ENCODE measurements at regions not wholly inside any gene's neighbourhood (a gene's known extent, or its start where the extent isn't known, plus 50 kb on each side); places are given as distances from the start of the nearest gene placed in this dataset.

DNA sequence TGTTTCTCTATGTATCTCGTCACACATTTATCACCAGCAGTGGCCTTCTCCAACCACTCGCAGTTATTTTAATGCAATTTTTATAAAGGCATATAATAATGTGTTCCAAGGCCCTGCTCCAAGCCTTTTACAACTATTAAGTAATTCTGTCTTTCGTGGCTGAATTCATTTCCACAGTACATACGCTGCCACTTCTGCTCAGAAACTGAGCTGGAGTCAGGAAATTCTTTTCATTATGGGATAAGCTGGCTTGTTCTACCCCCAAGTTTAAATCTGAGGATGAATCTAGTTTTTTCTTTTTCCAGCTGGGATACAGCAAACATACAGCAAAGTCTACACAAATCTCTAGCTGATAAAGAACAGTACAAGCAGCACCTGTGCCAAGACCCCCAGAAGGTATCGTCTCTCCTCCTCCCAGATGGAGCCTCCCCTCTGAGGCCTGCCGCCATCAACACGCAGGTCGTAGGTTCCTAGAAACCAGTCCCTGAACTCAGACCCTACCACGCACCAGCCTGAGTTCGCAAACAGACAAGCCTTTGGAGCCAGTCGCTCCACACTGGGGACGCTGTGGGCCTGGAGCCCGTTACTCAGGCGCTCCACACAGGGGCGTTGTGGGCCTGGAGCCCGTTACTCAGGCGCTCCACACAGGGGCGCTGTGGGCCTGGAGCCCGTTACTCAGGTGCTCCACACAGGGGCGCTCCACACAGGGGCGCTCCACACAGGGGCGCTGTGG lies 263.5 kb downstream of the THBS2 start:
- Mint-ChIP-seq H3K27me3 (no peaks in the 10 kb centered on the region), H3K4me3 (no peak overlapping the region), H3K27ac (no peak overlapping the region), H3K4me1 (no peaks in the 10 kb centered on the region), H3K9me3 (ENCODE audit: insufficient read depth) (no peaks in the 10 kb centered on the region)
- H3K27me3 ChIP-seq (replicated peaks in 1 of 4; ENCODE audit: control extremely low read depth in 1 of 4, control insufficient read depth in 3 of 4, insufficient read depth in 4 of 4, low read length in 3 of 4): no peaks in the 10 kb centered on the region
- no peak overlapping the region for H3K4me3 ChIP-seq (ENCODE audit: control extremely low read depth in 1 of 5, extremely low read depth in 1 of 5, insufficient read depth in 1 of 5, low read depth in 2 of 5, low read length in 4 of 5)
- no peak overlapping the region for H3K4me2 ChIP-seq (replicated peaks; ENCODE audit: low read depth, low read length, poor library complexity, severe bottlenecking)
- no peak overlapping the region for H3K9ac ChIP-seq (ENCODE audit: low read length)
- ChIA-PET POLR2A (no interaction called here), CTCF (no interaction called here)
- no peaks in the 10 kb centered on the region for H4K20me1 ChIP-seq (ENCODE audit: control insufficient read depth, insufficient read depth, low read length, poor library complexity, severe bottlenecking)
- H2AFZ ChIP-seq (ENCODE audit: insufficient read depth, low read depth, low read length, poor library complexity, severe bottlenecking): no peak overlapping the region
- TF ChIP-seq, protein P1, sequence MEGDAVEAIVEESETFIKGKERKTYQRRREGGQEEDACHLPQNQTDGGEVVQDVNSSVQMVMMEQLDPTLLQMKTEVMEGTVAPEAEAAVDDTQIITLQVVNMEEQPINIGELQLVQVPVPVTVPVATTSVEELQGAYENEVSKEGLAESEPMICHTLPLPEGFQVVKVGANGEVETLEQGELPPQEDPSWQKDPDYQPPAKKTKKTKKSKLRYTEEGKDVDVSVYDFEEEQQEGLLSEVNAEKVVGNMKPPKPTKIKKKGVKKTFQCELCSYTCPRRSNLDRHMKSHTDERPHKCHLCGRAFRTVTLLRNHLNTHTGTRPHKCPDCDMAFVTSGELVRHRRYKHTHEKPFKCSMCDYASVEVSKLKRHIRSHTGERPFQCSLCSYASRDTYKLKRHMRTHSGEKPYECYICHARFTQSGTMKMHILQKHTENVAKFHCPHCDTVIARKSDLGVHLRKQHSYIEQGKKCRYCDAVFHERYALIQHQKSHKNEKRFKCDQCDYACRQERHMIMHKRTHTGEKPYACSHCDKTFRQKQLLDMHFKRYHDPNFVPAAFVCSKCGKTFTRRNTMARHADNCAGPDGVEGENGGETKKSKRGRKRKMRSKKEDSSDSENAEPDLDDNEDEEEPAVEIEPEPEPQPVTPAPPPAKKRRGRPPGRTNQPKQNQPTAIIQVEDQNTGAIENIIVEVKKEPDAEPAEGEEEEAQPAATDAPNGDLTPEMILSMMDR (IDR thresholded peaks at IDR 0.05): no peak
- TF ChIP-seq EZH2 (IDR thresholded peaks at IDR 0.05; ENCODE audit: borderline replicate concordance, insufficient read depth, low read depth, low read length, poor library complexity, severe bottlenecking): no peak
- DNase-seq (no peak), ATAC-seq (ENCODE audit: low read depth) (no peak)
- WGBS (ENCODE audit: insufficient coverage): 98% methylated on average over 18 of the region's 22 CpGs
- H3K79me2 ChIP-seq (ENCODE audit: control insufficient read depth, insufficient read depth, low read length): no peaks in the 10 kb centered on the region
- H3K9me3 ChIP-seq (ENCODE audit: control extremely low read depth in 1 of 3, control insufficient read depth in 2 of 3, insufficient read depth in 1 of 3, low read length in 2 of 3): no peaks in the 10 kb centered on the region
- H3K36me3 ChIP-seq (replicated peaks in 1 of 2; ENCODE audit: control extremely low read depth in 1 of 2, control insufficient read depth in 1 of 2, extremely low read depth in 1 of 2, insufficient read depth in 2 of 2, low read length in 1 of 2): no peaks in the 10 kb centered on the region
- intact Hi-C loops (cut with micrococcal nuclease): no loop called here
- H3K4me1 ChIP-seq (ENCODE audit: control insufficient read depth in 2 of 2, insufficient read depth in 2 of 2, low read length in 2 of 2): no peaks in the 10 kb centered on the region
- H3K27ac ChIP-seq (ENCODE audit: low read length in 2 of 2): no peak overlapping the region

DNA sequence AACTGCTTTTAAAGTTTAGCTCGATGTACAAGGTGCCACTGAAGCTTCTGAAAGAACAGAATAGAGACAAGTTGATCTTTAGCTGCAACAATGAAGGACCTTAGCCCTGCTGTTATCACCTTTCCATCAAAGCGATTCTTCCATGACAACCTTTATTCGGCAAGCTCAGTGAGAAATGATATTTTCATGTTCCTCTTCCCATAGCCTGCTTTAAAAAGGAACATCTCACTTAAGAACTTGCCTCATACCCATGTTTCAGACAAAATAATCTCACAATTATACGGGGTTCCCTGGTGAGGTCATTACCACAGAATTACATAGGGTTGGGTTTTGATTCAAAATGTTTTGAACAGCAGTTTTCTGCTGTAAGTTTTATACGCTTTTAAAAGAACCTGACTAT lies 264.2 kb downstream of the THBS2 start:
- H3K4me1 ChIP-seq (ENCODE audit: control insufficient read depth in 2 of 2, insufficient read depth in 2 of 2, low read length in 2 of 2): no peaks in the 10 kb centered on the region
- TF ChIP-seq, protein P1 (IDR thresholded peaks at IDR 0.05): no peak
- TF ChIP-seq EZH2 (IDR thresholded peaks at IDR 0.05; ENCODE audit: borderline replicate concordance, insufficient read depth, low read depth, low read length, poor library complexity, severe bottlenecking): no peak
- H3K27me3 Mint-ChIP-seq: no peaks in the 10 kb centered on the region
- H3K36me3 ChIP-seq (replicated peaks in 1 of 2; ENCODE audit: control extremely low read depth in 1 of 2, control insufficient read depth in 1 of 2, extremely low read depth in 1 of 2, insufficient read depth in 2 of 2, low read length in 1 of 2): no peaks in the 10 kb centered on the region
- ChIA-PET POLR2A (no interaction called here), CTCF (no interaction called here)
- no peak for ATAC-seq (ENCODE audit: low read depth)
- no peak overlapping the region for H3K4me3 ChIP-seq (ENCODE audit: control extremely low read depth in 1 of 5, extremely low read depth in 1 of 5, insufficient read depth in 1 of 5, low read depth in 2 of 5, low read length in 4 of 5)
- no peak overlapping the region for H3K9ac ChIP-seq (ENCODE audit: low read length)
- DNase-seq: no peak
- H3K27ac Mint-ChIP-seq: no peak overlapping the region
- no peak overlapping the region for H3K4me3 Mint-ChIP-seq
- H3K79me2 ChIP-seq (ENCODE audit: control insufficient read depth, insufficient read depth, low read length): no peaks in the 10 kb centered on the region
- H3K9me3 Mint-ChIP-seq (ENCODE audit: insufficient read depth): no peaks in the 10 kb centered on the region
- H3K4me2 ChIP-seq (replicated peaks; ENCODE audit: low read depth, low read length, poor library complexity, severe bottlenecking): no peak overlapping the region
- WGBS (ENCODE audit: insufficient coverage): 93% methylated on average over 4 of the region's 5 CpGs
- H3K27ac ChIP-seq (ENCODE audit: low read length in 2 of 2): no peak overlapping the region
- intact Hi-C loops (cut with micrococcal nuclease): no loop called here
- H3K4me1 Mint-ChIP-seq: no peaks in the 10 kb centered on the region
- no peaks in the 10 kb centered on the region for H3K27me3 ChIP-seq (replicated peaks in 1 of 4; ENCODE audit: control extremely low read depth in 1 of 4, control insufficient read depth in 3 of 4, insufficient read depth in 4 of 4, low read length in 3 of 4)
- no peaks in the 10 kb centered on the region for H3K9me3 ChIP-seq (ENCODE audit: control extremely low read depth in 1 of 3, control insufficient read depth in 2 of 3, insufficient read depth in 1 of 3, low read length in 2 of 3)
- no peak overlapping the region for H2AFZ ChIP-seq (ENCODE audit: insufficient read depth, low read depth, low read length, poor library complexity, severe bottlenecking)
- no peaks in the 10 kb centered on the region for H4K20me1 ChIP-seq (ENCODE audit: control insufficient read depth, insufficient read depth, low read length, poor library complexity, severe bottlenecking)

All from B cell (primary cell).